GM18909 (cell line): ENCODE measurements at regions not wholly inside any gene's neighbourhood (a gene's known extent, or its start where the extent isn't known, plus 50 kb on each side); places are given as distances from the start of the nearest gene placed in this dataset.
"Not testable (repeated sequence)": the region's sequence is repeated elsewhere in the genome, so short reads cannot be mapped to it uniquely, and the experiment has no call there.

Source experiments
- ATAC-seq: cut with Tn5 transposase; IDR thresholded peaks from one replicate; pipeline ENCODE4 v1.9.1; 2021; ENCODE audit warnings: mild to moderate bottlenecking; ENCODE audit not compliant: unreplicated experiment, poor library complexity

- ATAC-seq: no peak
These were observed 187.8 kb downstream of the ZNF516 start for GRCh38 chr18:76307293-76307690.

- ATAC-seq: no peak
These were observed 188.3 kb downstream of the ZNF516 start for GRCh38 chr18:76306685-76307292.

GRCh38 chr18:76285866-76286265 is 209.2 kb downstream of the ZNF516 start:
- ATAC-seq: no peak

GRCh38 chr18:76281565-76281964 is 213.5 kb downstream of the ZNF516 start:
- ATAC-seq: no peak

GRCh38 chr18:76277801-76278200 is 217.2 kb downstream of the ZNF516 start:
- no peak for ATAC-seq

- ATAC-seq: no peak
These were observed 219.2 kb downstream of the ZNF516 start for GRCh38 chr18:76275727-76276313.

GRCh38 chr18:76274468-76275289 is 220.4 kb downstream of the ZNF516 start:
- ATAC-seq: no peak

GRCh38 chr18:76273956-76274355 is 221.1 kb downstream of the ZNF516 start:
- no peak for ATAC-seq

- ATAC-seq: no peak
These were observed 222.0 kb downstream of the ZNF516 start for GRCh38 chr18:76273036-76273545.

- ATAC-seq: not testable (repeated sequence)
These were observed 227.6 kb downstream of the ZNF516 start for GRCh38 chr18:76267423-76267822.

- ATAC-seq: no peak
These were observed 228.6 kb downstream of the ZNF516 start for GRCh38 chr18:76266236-76266991.

GRCh38 chr18:76265497-76266235 is 229.4 kb downstream of the ZNF516 start:
- ATAC-seq: no peak

GRCh38 chr18:76264876-76265250 is 230.2 kb downstream of the ZNF516 start:
- no peak for ATAC-seq

- ATAC-seq: no peak
These were observed 230.7 kb downstream of the ZNF516 start for GRCh38 chr18:76264198-76264875.

- ATAC-seq: no peak
These were observed 231.7 kb downstream of the ZNF516 start for GRCh38 chr18:76263046-76264005.

- ATAC-seq: no peak
These were observed 234.0 kb downstream of the ZNF516 start for GRCh38 chr18:76260941-76261472.

GRCh38 chr18:76259711-76260110 is 235.3 kb downstream of the ZNF516 start:
- no peak for ATAC-seq

GRCh38 chr18:76259096-76259495 is 235.9 kb downstream of the ZNF516 start:
- no peak for ATAC-seq
